Coronary artery (tissue), 2 donors: ENCODE measurements at regions not wholly inside any gene's neighbourhood (a gene's known extent, or its start where the extent isn't known, plus 50 kb on each side); places are given as distances from the start of the nearest gene placed in this dataset.

Experiments
- DNase-seq: peaks from one replicate; pipeline ENCODE4 v3.0.0-alpha.2; 2017; ENCODE audit warnings: low spot score
- H3K27ac ChIP-seq, 2 donors: fragments of 200-600 bp; sonication (generic); one replicate each; pipeline ENCODE4 v1.5.1; 2016 to 2019
- H3K4me3 ChIP-seq: fragments of 200-600 bp; sonication (generic); 2 replicates; pipeline ENCODE4 v1.5.1; 2016; ENCODE audit warnings: mild to moderate bottlenecking, moderate library complexity
- CTCF ChIP-seq: fragments of 200-600 bp; sonication (generic); IDR thresholded peaks from one replicate; pipeline ENCODE4 v1.5.1; 2019; ENCODE audit warnings: antibody characterized with exemption

GRCh38 chr10:62634576-62634975, 169.9 kb upstream of the ADO start:
- H3K4me3 ChIP-seq = no peak overlapping the region
- no peak for DNase-seq
- no peak overlapping the region for H3K27ac ChIP-seq
- no peak for TF ChIP-seq CTCF

GRCh38 chr10:62635127-62635526, 169.4 kb upstream of the ADO start:
- Histone ChIP-seq H3K27ac (no peak overlapping the region), H3K4me3 (no peak overlapping the region)
- no peak for TF ChIP-seq CTCF
- DNase-seq = no peak

- H3K4me3 ChIP-seq = peak overlapping the region; percentile 62
- TF ChIP-seq CTCF = no peak
- H3K27ac ChIP-seq = peak overlapping the region; percentile 10 to 79
- no peak for DNase-seq
Measured at GRCh38 chr10:62636825-62637248, 167.7 kb upstream of the ADO start.

- peak overlapping the region; percentile 62 for H3K4me3 ChIP-seq
- H3K27ac ChIP-seq = peak overlapping the region; percentile 10 to 79
Measured at GRCh38 chr10:62637249-62638061, 167.1 kb upstream of the ADO start.

GRCh38 chr10:62638062-62638477, 166.4 kb upstream of the ADO start:
- no peak for DNase-seq

More at GRCh38 chr10:62637249-62638061, 167.1 kb upstream of the ADO start:
- no peak for DNase-seq
- no peak for TF ChIP-seq CTCF

GRCh38 chr10:62639144-62639543, 165.4 kb upstream of the ADO start:
- no peak for TF ChIP-seq CTCF
- Histone ChIP-seq H3K4me3 (no peak overlapping the region), H3K27ac (no peak overlapping the region)
- no peak for DNase-seq

More at GRCh38 chr10:62638062-62638477, 166.4 kb upstream of the ADO start:
- no peak for TF ChIP-seq CTCF
- Histone ChIP-seq H3K4me3 (peak overlapping the region; percentile 62), H3K27ac (peak overlapping the region; percentile 10 to 79)

GRCh38 chr10:62640411-62640810, 164.1 kb upstream of the ADO start:
- H3K27ac ChIP-seq = no peak overlapping the region
- no peak for DNase-seq
- no peak overlapping the region for H3K4me3 ChIP-seq
- TF ChIP-seq CTCF = no peak
